ENCODE measurements at regions not wholly inside any gene's neighbourhood (a gene's known extent, or its start where the extent isn't known, plus 50 kb on each side); places are given as distances from the start of the nearest gene placed in this dataset.

- ChIA-PET CTCF (no interaction called here), POLR2A (no interaction called here)
- DNase-seq (ENCODE audit: low read depth in 1 of 2, low spot score in 1 of 2): no peak
- no peak for FAIRE-seq
- Histone ChIP-seq H3K27ac (no peak overlapping the region), H3K9me3 (no peaks in the 10 kb centered on the region), H3K4me2 (no peak overlapping the region), H3K4me3 (no peak overlapping the region), H3K4me1 (no peaks in the 10 kb centered on the region)
- ATAC-seq: no peak
- TF ChIP-seq HMGXB4 (CRISPR knock-in tag; IDR thresholded peaks at IDR 0.05; ENCODE audit: borderline replicate concordance) (no peak), MAFK (IDR thresholded peaks at IDR 0.05; ENCODE audit: partially characterized antibody) (peak; percentile 80), ZSCAN20 (CRISPR knock-in tag; IDR thresholded peaks at IDR 0.05) (no peak), HOXB5 (CRISPR knock-in tag; IDR thresholded peaks at IDR 0.05) (no peak), CBX8 (IDR thresholded peaks at IDR 0.05) (no peak)
- 22% methylated on average over 4 of the region's 4 CpGs for WGBS (ENCODE audit: missing lambda C conversion rate)
These were observed 1501.5 kb downstream of the STIM2 start for GRCh38 chr4:28362169-28362568.

- CTCF ChIA-PET: no interaction called here
- 24% methylated on average over 1 of the region's 1 CpG for WGBS (ENCODE audit: missing lambda C conversion rate)
- H3K4me1 ChIP-seq: no peaks in the 10 kb centered on the region
- no peak overlapping the region for H3K4me2 ChIP-seq
- DNase-seq (ENCODE audit: low read depth in 1 of 2, low spot score in 1 of 2) (no peak), ATAC-seq (no peak), FAIRE-seq (no peak)
- no peak overlapping the region for H3K27ac ChIP-seq
- H3K9me3 ChIP-seq: no peaks in the 10 kb centered on the region
- H3K4me3 ChIP-seq: no peak overlapping the region
- POLR2A ChIA-PET: no interaction called here
- no peak for TF ChIP-seq ZFP36 (IDR thresholded peaks at IDR 0.05; ENCODE audit: borderline replicate concordance, partially characterized antibody)
These were observed 1508.9 kb downstream of the STIM2 start for GRCh38 chr4:28369499-28369898.

GRCh38 chr4:28373191-28373590 lies 1512.5 kb downstream of the STIM2 start:
- TF ChIP-seq PBX3 (IDR thresholded peaks at IDR 0.05) (no peak), ATOH8 (CRISPR knock-in tag; IDR thresholded peaks at IDR 0.05; ENCODE audit: low read depth) (no peak), BHLHE40 (IDR thresholded peaks at IDR 0.05; ENCODE audit: low read depth, low read length) (no peak), KDM5A (IDR thresholded peaks at IDR 0.05) (no peak), ZFP36 (IDR thresholded peaks at IDR 0.05; ENCODE audit: borderline replicate concordance, partially characterized antibody) (no peak), RCOR1 (IDR thresholded peaks at IDR 0.05; ENCODE audit: low read depth, low read length) (no peak), FOXS1 (CRISPR knock-in tag; IDR thresholded peaks at IDR 0.05) (no peak), REST (IDR thresholded peaks at IDR 0.05) (no peak), JUNB (IDR thresholded peaks at IDR 0.05) (no peak), ELK1 (IDR thresholded peaks at IDR 0.05; ENCODE audit: low read depth, low read length) (no peak)
- FAIRE-seq (no peak), ATAC-seq (no peak), DNase-seq (ENCODE audit: low read depth in 1 of 2, low spot score in 1 of 2) (no peak)
- H3K4me2 ChIP-seq: no peak overlapping the region
- H3K4me1 ChIP-seq: no peaks in the 10 kb centered on the region
- CTCF ChIA-PET: no interaction called here
- H3K9me3 ChIP-seq: no peaks in the 10 kb centered on the region
- POLR2A ChIA-PET: no interaction called here
- no peak overlapping the region for H3K27ac ChIP-seq
- H3K4me3 ChIP-seq: no peak overlapping the region
